NCI-H345 treated with DMSO at 0.1 percent for 48 hours (cell line): ENCODE measurements at regions not wholly inside any gene's neighbourhood (a gene's known extent, or its start where the extent isn't known, plus 50 kb on each side); places are given as distances from the start of the nearest gene placed in this dataset.
"Not testable (repeated sequence)": the region's sequence is repeated elsewhere in the genome, so short reads cannot be mapped to it uniquely, and the experiment has no call there.

Source experiments
- DNase-seq: peaks from one replicate; lab custom pipeline; 2025; ENCODE audit not compliant: unreplicated experiment; lab: John Stamatoyannopoulos, UW

GRCh38 chr3:18693588-18694329, 268.6 kb upstream of the SATB1 start:
- DNase-seq: not testable (repeated sequence)

- no peak for DNase-seq
Measured at GRCh38 chr3:18687286-18687685, 262.1 kb upstream of the SATB1 start.

- DNase-seq: no peak
Measured at GRCh38 chr3:18683900-18684299, 258.8 kb upstream of the SATB1 start.

GRCh38 chr3:18681818-18682345, 256.7 kb upstream of the SATB1 start:
- DNase-seq: no peak

- no peak for DNase-seq
Measured at GRCh38 chr3:18680758-18681157, 255.6 kb upstream of the SATB1 start.

- no peak for DNase-seq
Measured at GRCh38 chr3:18679238-18679637, 254.1 kb upstream of the SATB1 start.

GRCh38 chr3:18675197-18675596, 250.1 kb upstream of the SATB1 start:
- DNase-seq: no peak

GRCh38 chr3:18672561-18672960, 247.4 kb upstream of the SATB1 start:
- no peak for DNase-seq

GRCh38 chr3:18670759-18671158, 245.6 kb upstream of the SATB1 start:
- no peak for DNase-seq

- no peak for DNase-seq
Measured at GRCh38 chr3:18669374-18669773, 244.2 kb upstream of the SATB1 start.

- DNase-seq: no peak
Measured at GRCh38 chr3:18667552-18667951, 242.4 kb upstream of the SATB1 start.

GRCh38 chr3:18666655-18667054, 241.5 kb upstream of the SATB1 start:
- DNase-seq: no peak

- DNase-seq: no peak
Measured at GRCh38 chr3:18660059-18660458, 234.9 kb upstream of the SATB1 start.

- no peak for DNase-seq
Measured at GRCh38 chr3:18657858-18658820, 233.0 kb upstream of the SATB1 start.

- no peak for DNase-seq
Measured at GRCh38 chr3:18656866-18657265, 231.7 kb upstream of the SATB1 start.

GRCh38 chr3:18656410-18656809, 231.3 kb upstream of the SATB1 start:
- DNase-seq: no peak

- no peak for DNase-seq
Measured at GRCh38 chr3:18655827-18656226, 230.7 kb upstream of the SATB1 start.

GRCh38 chr3:18652781-18653180, 227.6 kb upstream of the SATB1 start:
- no peak for DNase-seq

GRCh38 chr3:18650731-18651130, 225.6 kb upstream of the SATB1 start:
- DNase-seq: no peak

- no peak for DNase-seq
Measured at GRCh38 chr3:18649666-18650363, 224.7 kb upstream of the SATB1 start.

- DNase-seq: no peak
Measured at GRCh38 chr3:18648868-18649462, 223.8 kb upstream of the SATB1 start.
